Naive thymus-derived CD4-positive, alpha-beta T cell (primary cell): ENCODE measurements at regions not wholly inside any gene's neighbourhood (a gene's known extent, or its start where the extent isn't known, plus 50 kb on each side); places are given as distances from the start of the nearest gene placed in this dataset.
A peak's percentile ranks its signal among the peaks of the same experiment; 100 is the strongest.

Experiments
- ATAC-seq: fragments of 150-1000 bp; cut with Tn5 transposase; 2 replicates; pipeline ENCODE4 v1.10.0; 2021; ENCODE audit warnings: mild to moderate bottlenecking, moderate library complexity
- CTCF ChIA-PET: fragments of 350-600 bp; sonication (Branson Sonifier 250); formaldehyde crosslinking; loops from one replicate; lab custom pipeline; 2021; ENCODE audit warnings: antibody characterized with exemption; lab: Charles Lee
- POLR2A ChIA-PET: fragments of 350-600 bp; sonication (Branson Sonifier 250); formaldehyde crosslinking; loops from one replicate; lab custom pipeline; 2021; ENCODE audit warnings: antibody characterized with exemption, inconsistent platforms; lab: Charles Lee
- DNase-seq, 9 donors: peaks; one replicate each; pipeline versions ENCODE4 v3.0.0 to v3.0.0-alpha.2; 2020 to 2022; ENCODE audit warnings: mixed read lengths in 1 of 9
- H3K27ac ChIP-seq: one replicate; pipeline ENCODE4 v1.7.0; 2013; ENCODE audit warnings: mild to moderate bottlenecking, low read depth, low read length, moderate library complexity
- H3K27me3 ChIP-seq, 2 donors: one replicate each; pipeline ENCODE4 v1.7.0; 2013; ENCODE audit warnings: low read length in 2 of 2, mild to moderate bottlenecking in 2 of 2, moderate library complexity in 2 of 2; ENCODE audit not compliant: control insufficient read depth in 2 of 2, insufficient read depth in 2 of 2
- H3K36me3 ChIP-seq, 3 experiments: 1 replicate in 2 of 3; 2 replicates in 1 of 3; pipeline ENCODE4 v1.7.0; 2013; ENCODE audit warnings: low read length in 3 of 3, mild to moderate bottlenecking in 3 of 3, moderate library complexity in 1 of 3; ENCODE audit not compliant: insufficient read depth in 3 of 3, control insufficient read depth in 2 of 3
- H3K4me1 ChIP-seq, 2 donors: one replicate each; pipeline ENCODE4 v1.7.0; 2013; ENCODE audit warnings: low read length in 2 of 2, mild to moderate bottlenecking in 2 of 2, moderate library complexity in 1 of 2; ENCODE audit not compliant: control insufficient read depth in 2 of 2, insufficient read depth in 2 of 2
- H3K4me3 ChIP-seq: 2 replicates; pipeline ENCODE4 v1.7.0; 2013; ENCODE audit warnings: mild to moderate bottlenecking, low read length
- H3K9me3 ChIP-seq, 3 experiments: 1 replicate in 2 of 3; 2 replicates in 1 of 3; pipeline ENCODE4 v1.7.0; 2013; ENCODE audit warnings: low read length in 3 of 3; ENCODE audit not compliant: control insufficient read depth in 2 of 3
- H3K27ac Mint-ChIP-seq, 9 donors: one replicate each; pipeline ENCODE4 v1.8.0; 2020 to 2022; ENCODE audit warnings: mixed read lengths in 9 of 9, mild to moderate bottlenecking in 8 of 9, moderate library complexity in 5 of 9, inconsistent platforms in 2 of 9
- H3K27me3 Mint-ChIP-seq, 5 donors: one replicate each; pipeline ENCODE4 v1.8.0; 2021 to 2022; ENCODE audit warnings: mixed read lengths in 5 of 5, mild to moderate bottlenecking in 1 of 5
- H3K36me3 Mint-ChIP-seq, 5 donors: one replicate each; pipeline ENCODE4 v1.8.0; 2020 to 2022; ENCODE audit warnings: mixed read lengths in 5 of 5, mild to moderate bottlenecking in 3 of 5, inconsistent platforms in 1 of 5
- H3K4me1 Mint-ChIP-seq, 7 donors: one replicate each; pipeline ENCODE4 v1.8.0; 2020 to 2022; ENCODE audit warnings: mixed read lengths in 7 of 7, mild to moderate bottlenecking in 3 of 7, inconsistent platforms in 1 of 7
- H3K4me3 Mint-ChIP-seq, 10 donors: one replicate each; pipeline ENCODE4 v1.8.0; 2020 to 2022; ENCODE audit warnings: mild to moderate bottlenecking in 10 of 10, mixed read lengths in 10 of 10, moderate library complexity in 6 of 10, inconsistent platforms in 2 of 10
- H3K9me3 Mint-ChIP-seq, 11 donors: one replicate each; pipeline ENCODE4 v1.8.0; 2020 to 2022; ENCODE audit warnings: mixed read lengths in 11 of 11, mild to moderate bottlenecking in 4 of 11, inconsistent platforms in 1 of 11, moderate library complexity in 1 of 11
- intact Hi-C, 2 donors: fragments of 100-400 bp; cut with micrococcal nuclease; formaldehyde crosslinking; loops; one replicate each; pipeline ENCODE4 v1.15.1; 2023

- Histone ChIP-seq H3K9me3 (no peaks in the 10 kb centered on the region), H3K36me3 (no peaks in the 10 kb centered on the region), H3K4me1 (peaks cover 0 to 25% of the 10 kb centered on the region in 2 donors), H3K27ac (no peak overlapping the region), H3K4me3 (no peak overlapping the region), H3K27me3 (no peaks in the 10 kb centered on the region)
- peaks cover 22 to 60% (median 53%) of the 10 kb centered on the region in 7 donors for H3K4me1 Mint-ChIP-seq
- peak overlapping the region in 4 of 9 donors; percentile 3 to 85 (median 38) for H3K27ac Mint-ChIP-seq
- intact Hi-C loops, result loop anchor here in 1 of 2 donors (10.0 kb wide), 2 partner anchors 156 to 326 kb away; no protein-coding TSS in a partner anchor
- H3K27me3 Mint-ChIP-seq, result no peaks in the 10 kb centered on the region
- POLR2A ChIA-PET, result no interaction called here
- peak overlapping the region in 2 of 10 donors; percentile 0 to 1 for H3K4me3 Mint-ChIP-seq
- ATAC-seq, result no peak
- DNase-seq, result no peak
- CTCF ChIA-PET, result interaction anchor here (0.7 kb wide), 1 partner anchor 289 kb away, joined by 3 read pairs; no protein-coding TSS in a partner anchor
- H3K9me3 Mint-ChIP-seq, result peaks cover 0 to 14% (median 0%) of the 10 kb centered on the region in 11 donors
- H3K36me3 Mint-ChIP-seq, result peaks cover 0 to 10% (median 0%) of the 10 kb centered on the region in 5 donors
These were observed 983.6 kb downstream of the VRK1 start for GRCh38 chr14:97780804-97781203.

- POLR2A ChIA-PET, result no interaction called here
- CTCF ChIA-PET, result no interaction called here
- DNase-seq, result no peak
- H3K27me3 ChIP-seq, result no peaks in the 10 kb centered on the region
- Mint-ChIP-seq H3K36me3 (peaks cover 0 to 10% (median 0%) of the 10 kb centered on the region in 5 donors), H3K27me3 (no peaks in the 10 kb centered on the region), H3K27ac (peak overlapping the region in 2 of 9 donors; percentile 5 to 9), H3K4me1 (peaks cover 19 to 63% (median 53%) of the 10 kb centered on the region in 7 donors), H3K4me3 (no peak overlapping the region), H3K9me3 (peaks cover 0 to 14% (median 0%) of the 10 kb centered on the region in 11 donors)
- no peaks in the 10 kb centered on the region for H3K9me3 ChIP-seq
- no peak for ATAC-seq
- H3K36me3 ChIP-seq, result no peaks in the 10 kb centered on the region
- intact Hi-C loops, result loop anchor here in 1 of 2 donors (10.0 kb wide), 2 partner anchors 157 to 327 kb away; no protein-coding TSS in a partner anchor
- no peak overlapping the region for H3K27ac ChIP-seq
- no peak overlapping the region for H3K4me3 ChIP-seq
- H3K4me1 ChIP-seq, result peaks cover 0 to 24% of the 10 kb centered on the region in 2 donors
These were observed 984.8 kb downstream of the VRK1 start for GRCh38 chr14:97781961-97782360.

GRCh38 chr14:97782871-97783414, 985.8 kb downstream of the VRK1 start:
- ChIA-PET POLR2A (interaction anchor here (0.8 to 1.1 kb wide), 2 partner anchors 58 to 194 kb away, joined by 4 to 5 read pairs; no protein-coding TSS in a partner anchor), CTCF (no interaction called here)
- Histone ChIP-seq H3K9me3 (no peaks in the 10 kb centered on the region), H3K27me3 (no peaks in the 10 kb centered on the region), H3K4me3 (no peak overlapping the region), H3K36me3 (no peaks in the 10 kb centered on the region), H3K27ac (no peak overlapping the region), H3K4me1 (peaks cover 0 to 14% of the 10 kb centered on the region in 2 donors)
- H3K27ac Mint-ChIP-seq, result peak overlapping the region in 5 of 9 donors; percentile 5 to 73 (median 37)
- intact Hi-C loops, result loop anchor here in 1 of 2 donors (10.0 kb wide), 2 partner anchors 158 to 328 kb away; no protein-coding TSS in a partner anchor
- H3K4me3 Mint-ChIP-seq, result peak overlapping the region in 2 of 10 donors; percentile 22 to 41
- peaks cover 12 to 55% (median 43%) of the 10 kb centered on the region in 7 donors for H3K4me1 Mint-ChIP-seq
- peaks cover 0 to 14% (median 0%) of the 10 kb centered on the region in 11 donors for H3K9me3 Mint-ChIP-seq
- no peak for ATAC-seq
- no peak for DNase-seq
- peaks cover 0 to 10% (median 0%) of the 10 kb centered on the region in 5 donors for H3K36me3 Mint-ChIP-seq
- H3K27me3 Mint-ChIP-seq, result no peaks in the 10 kb centered on the region

- intact Hi-C loops, result loop anchor here in 1 of 2 donors (5.0 to 10.0 kb wide), 4 partner anchors 83 to 1487 kb away; partner anchors contain the start of gene BCL11B
- DNase-seq (no peak), ATAC-seq (no peak)
- Mint-ChIP-seq H3K4me1 (peaks cover 11 to 43% (median 39%) of the 10 kb centered on the region in 7 donors), H3K9me3 (peaks cover 0 to 11% (median 0%) of the 10 kb centered on the region in 11 donors), H3K27me3 (no peaks in the 10 kb centered on the region), H3K27ac (peak overlapping the region in 5 of 9 donors; percentile 11 to 64 (median 43)), H3K36me3 (peaks cover 0 to 8% (median 0%) of the 10 kb centered on the region in 5 donors), H3K4me3 (peak overlapping the region in 6 of 10 donors; percentile 1 to 56 (median 26))
- H3K36me3 ChIP-seq, result no peaks in the 10 kb centered on the region
- no peaks in the 10 kb centered on the region for H3K27me3 ChIP-seq
- H3K9me3 ChIP-seq, result no peaks in the 10 kb centered on the region
- H3K27ac ChIP-seq, result no peak overlapping the region
- no peak overlapping the region for H3K4me3 ChIP-seq
- ChIA-PET CTCF (no interaction called here), POLR2A (interaction anchor here (1.1 to 1.2 kb wide), 2 partner anchors 8 to 189 kb away, joined by 3 to 4 read pairs; no protein-coding TSS in a partner anchor)
- H3K4me1 ChIP-seq, result peaks cover 0 to 13% of the 10 kb centered on the region in 2 donors
These were observed 988.3 kb downstream of the VRK1 start for GRCh38 chr14:97785495-97785894.

- no peak for DNase-seq
- ATAC-seq, result no peak
- ChIA-PET POLR2A (no interaction called here), CTCF (no interaction called here)
- Histone ChIP-seq H3K4me3 (no peak overlapping the region), H3K9me3 (no peaks in the 10 kb centered on the region), H3K36me3 (no peaks in the 10 kb centered on the region), H3K27me3 (no peaks in the 10 kb centered on the region), H3K27ac (no peak overlapping the region), H3K4me1 (peaks cover 0 to 13% of the 10 kb centered on the region in 2 donors)
- peak overlapping the region in 2 of 9 donors; percentile 16 to 21 for H3K27ac Mint-ChIP-seq
- H3K4me3 Mint-ChIP-seq, result no peak overlapping the region
- peaks cover 8 to 38% (median 34%) of the 10 kb centered on the region in 7 donors for H3K4me1 Mint-ChIP-seq
- intact Hi-C loops, result loop anchor here in 1 of 2 donors (5.0 to 10.0 kb wide), 4 partner anchors 86 to 1484 kb away; partner anchors contain the start of gene BCL11B
- H3K36me3 Mint-ChIP-seq, result peaks cover 0 to 8% (median 0%) of the 10 kb centered on the region in 5 donors
- peaks cover 0 to 6% (median 0%) of the 10 kb centered on the region in 11 donors for H3K9me3 Mint-ChIP-seq
- no peaks in the 10 kb centered on the region for H3K27me3 Mint-ChIP-seq
These were observed 991.2 kb downstream of the VRK1 start for GRCh38 chr14:97788364-97788763.

- DNase-seq (no peak), ATAC-seq (no peak)
- Mint-ChIP-seq H3K9me3 (peaks cover 0 to 6% (median 0%) of the 10 kb centered on the region in 11 donors), H3K36me3 (peaks cover 0 to 8% (median 0%) of the 10 kb centered on the region in 5 donors), H3K4me3 (no peak overlapping the region), H3K4me1 (peaks cover 8 to 33% (median 28%) of the 10 kb centered on the region in 7 donors), H3K27me3 (no peaks in the 10 kb centered on the region), H3K27ac (peak overlapping the region in 2 of 9 donors; percentile 18 to 62)
- Histone ChIP-seq H3K36me3 (no peaks in the 10 kb centered on the region), H3K4me3 (no peak overlapping the region), H3K4me1 (peaks cover 0 to 11% of the 10 kb centered on the region in 2 donors), H3K9me3 (no peaks in the 10 kb centered on the region), H3K27me3 (no peaks in the 10 kb centered on the region), H3K27ac (no peak overlapping the region)
- ChIA-PET POLR2A (no interaction called here), CTCF (interaction anchor here (1.5 kb wide), 1 partner anchor 12 kb away, joined by 3 read pairs; no protein-coding TSS in a partner anchor)
- intact Hi-C loops, result loop anchor here in 1 of 2 donors (5.0 to 10.0 kb wide), 4 partner anchors 87 to 1483 kb away; partner anchors contain the start of gene BCL11B
These were observed 991.8 kb downstream of the VRK1 start for GRCh38 chr14:97788846-97789526.
